KMS-11 (cell line): ENCODE measurements at regions not wholly inside any gene's neighbourhood (a gene's known extent, or its start where the extent isn't known, plus 50 kb on each side); places are given as distances from the start of the nearest gene placed in this dataset.

ENCODE experiments used
- H2AFZ ChIP-seq: fragments of 200-600 bp; sonication (generic); 2 replicates; pipeline ENCODE4 v1.6.1; 2016; ENCODE audit warnings: antibody characterized with exemption, mixed run types, low read depth
- H3K27ac ChIP-seq: fragments of 200-600 bp; sonication (generic); 2 replicates; pipeline ENCODE4 v1.6.1; 2016; ENCODE audit warnings: mild to moderate bottlenecking, mixed run types
- H3K27me3 ChIP-seq: fragments of 200-600 bp; sonication (generic); 2 replicates; pipeline ENCODE4 v1.6.1; 2017; ENCODE audit warnings: mild to moderate bottlenecking, low read depth, mixed run types, moderate library complexity; ENCODE audit not compliant: insufficient read depth
- H3K36me3 ChIP-seq: fragments of 200-600 bp; sonication (generic); 2 replicates; pipeline ENCODE4 v1.6.1; 2017; ENCODE audit warnings: mild to moderate bottlenecking, mixed run types; ENCODE audit not compliant: insufficient read depth
- H3K4me1 ChIP-seq: fragments of 200-600 bp; sonication (generic); 2 replicates; pipeline ENCODE4 v1.6.1; 2016; ENCODE audit warnings: mild to moderate bottlenecking, low read depth, mixed run types; ENCODE audit not compliant: poor library complexity, severe bottlenecking
- H3K4me2 ChIP-seq: fragments of 200-600 bp; sonication (generic); 2 replicates; pipeline ENCODE4 v1.7.0; 2016; ENCODE audit warnings: mild to moderate bottlenecking, mixed run types
- H3K4me3 ChIP-seq: fragments of 200-600 bp; sonication (generic); IDR thresholded peaks from 2 replicates; pipeline ENCODE4 v1.6.1; 2017; ENCODE audit warnings: low read depth, low read length, mixed read lengths; ENCODE audit not compliant: insufficient read depth
- H3K79me2 ChIP-seq: fragments of 200-600 bp; sonication (generic); 2 replicates; pipeline ENCODE4 v1.6.1; 2016; ENCODE audit warnings: low read depth, mixed run types; ENCODE audit not compliant: insufficient read depth
- H3K9ac ChIP-seq: fragments of 200-600 bp; sonication (generic); 2 replicates; pipeline ENCODE4 v1.6.1; 2016; ENCODE audit warnings: mild to moderate bottlenecking, mixed run types
- H4K20me1 ChIP-seq: fragments of 200-600 bp; sonication (generic); 2 replicates; pipeline ENCODE4 v1.6.1; 2016; ENCODE audit warnings: mild to moderate bottlenecking, mixed run types; ENCODE audit not compliant: insufficient read depth
- CTCF ChIP-seq: fragments of 200-600 bp; sonication (generic); conservative IDR thresholded peaks from 2 replicates; pipeline ENCODE4 v1.6.1; 2017; ENCODE audit warnings: low read depth, mild to moderate bottlenecking, antibody characterized with exemption, low read length, moderate library complexity, mixed read lengths

- Histone ChIP-seq H3K9ac (no peak overlapping the region), H3K36me3 (no peaks in the 10 kb centered on the region), H3K79me2 (no peaks in the 10 kb centered on the region), H2AFZ (no peak overlapping the region), H3K4me2 (no peak overlapping the region), H3K27ac (no peak overlapping the region), H3K4me3 (no peak overlapping the region), H3K4me1 (no peaks in the 10 kb centered on the region), H3K27me3 (no peaks in the 10 kb centered on the region), H4K20me1 (no peaks in the 10 kb centered on the region)
- TF ChIP-seq CTCF: no peak
Observed at GRCh38 chr3:104677932-104678331, 688.8 kb upstream of the ALCAM start.

- no peak overlapping the region for H3K9ac ChIP-seq
- H3K4me1 ChIP-seq: no peaks in the 10 kb centered on the region
- H3K27ac ChIP-seq: no peak overlapping the region
- no peak overlapping the region for H3K4me3 ChIP-seq
- no peaks in the 10 kb centered on the region for H3K79me2 ChIP-seq
- no peak overlapping the region for H2AFZ ChIP-seq
- H3K36me3 ChIP-seq: no peaks in the 10 kb centered on the region
- H4K20me1 ChIP-seq: no peaks in the 10 kb centered on the region
- H3K4me2 ChIP-seq: no peak overlapping the region
- H3K27me3 ChIP-seq: no peaks in the 10 kb centered on the region
- no peak for TF ChIP-seq CTCF
Observed at GRCh38 chr3:104685492-104685891, 681.2 kb upstream of the ALCAM start.

GRCh38 chr3:104687362-104687761 lies 679.3 kb upstream of the ALCAM start:
- Histone ChIP-seq H3K79me2 (no peaks in the 10 kb centered on the region), H4K20me1 (no peaks in the 10 kb centered on the region), H3K27me3 (no peaks in the 10 kb centered on the region), H3K27ac (no peak overlapping the region), H3K36me3 (no peaks in the 10 kb centered on the region), H3K4me1 (no peaks in the 10 kb centered on the region), H3K9ac (no peak overlapping the region), H2AFZ (no peak overlapping the region), H3K4me2 (no peak overlapping the region), H3K4me3 (no peak overlapping the region)
- no peak for TF ChIP-seq CTCF

- Histone ChIP-seq H2AFZ (no peak overlapping the region), H3K27me3 (no peaks in the 10 kb centered on the region), H4K20me1 (no peaks in the 10 kb centered on the region), H3K36me3 (no peaks in the 10 kb centered on the region), H3K4me3 (no peak overlapping the region), H3K79me2 (no peaks in the 10 kb centered on the region), H3K9ac (no peak overlapping the region), H3K27ac (no peak overlapping the region), H3K4me1 (no peaks in the 10 kb centered on the region), H3K4me2 (no peak overlapping the region)
- TF ChIP-seq CTCF: no peak
Observed at GRCh38 chr3:104696470-104696869, 670.2 kb upstream of the ALCAM start.

GRCh38 chr3:104711406-104711805 lies 655.3 kb upstream of the ALCAM start:
- Histone ChIP-seq H3K27me3 (no peaks in the 10 kb centered on the region), H3K9ac (no peak overlapping the region), H2AFZ (no peak overlapping the region), H3K36me3 (no peaks in the 10 kb centered on the region), H3K4me2 (no peak overlapping the region), H3K4me3 (no peak overlapping the region), H3K27ac (no peak overlapping the region), H4K20me1 (no peaks in the 10 kb centered on the region), H3K4me1 (no peaks in the 10 kb centered on the region), H3K79me2 (no peaks in the 10 kb centered on the region)
- TF ChIP-seq CTCF: no peak
